ENCODE measurements at regions not wholly inside any gene's neighbourhood (a gene's known extent, or its start where the extent isn't known, plus 50 kb on each side); places are given as distances from the start of the nearest gene placed in this dataset.

- DNase-seq = peak in 1 of 3 donors; percentile 7
- H3K27ac Mint-ChIP-seq = no peak overlapping the region
- no peak overlapping the region for H2AFZ ChIP-seq (ENCODE audit: insufficient read depth, low read depth, low read length, poor library complexity, severe bottlenecking)
These were observed 754.8 kb downstream of the RAB28 start for GRCh38 chr4:12729384-12729783.

GRCh38 chr4:12724510-12724909, 759.6 kb downstream of the RAB28 start:
- peaks cover 0 to 9% (median 4%) of the 10 kb centered on the region in 3 donors for H3K27me3 Mint-ChIP-seq (ENCODE audit: low read depth in 3 of 3)
- no peaks in the 10 kb centered on the region for H3K36me3 ChIP-seq (replicated peaks in 1 of 2; ENCODE audit: control insufficient read depth in 1 of 2, insufficient read depth in 2 of 2, low read length in 2 of 2)
- H3K27ac Mint-ChIP-seq = no peak overlapping the region
- no peak overlapping the region for H3K9ac ChIP-seq (ENCODE audit: insufficient read depth, low read length, poor library complexity, severe bottlenecking)
- no peaks in the 10 kb centered on the region for H3K27me3 ChIP-seq (ENCODE audit: control insufficient read depth in 2 of 2, insufficient read depth in 2 of 2, low read length in 2 of 2)
- no peak overlapping the region for H3K27ac ChIP-seq (ENCODE audit: low read depth in 1 of 2, low read length in 2 of 2)
- intact Hi-C loops (cut with micrococcal nuclease) = no loop called here
- H3K4me1 Mint-ChIP-seq = no peaks in the 10 kb centered on the region
- no peak for DNase-seq
- TF ChIP-seq, protein P1, sequence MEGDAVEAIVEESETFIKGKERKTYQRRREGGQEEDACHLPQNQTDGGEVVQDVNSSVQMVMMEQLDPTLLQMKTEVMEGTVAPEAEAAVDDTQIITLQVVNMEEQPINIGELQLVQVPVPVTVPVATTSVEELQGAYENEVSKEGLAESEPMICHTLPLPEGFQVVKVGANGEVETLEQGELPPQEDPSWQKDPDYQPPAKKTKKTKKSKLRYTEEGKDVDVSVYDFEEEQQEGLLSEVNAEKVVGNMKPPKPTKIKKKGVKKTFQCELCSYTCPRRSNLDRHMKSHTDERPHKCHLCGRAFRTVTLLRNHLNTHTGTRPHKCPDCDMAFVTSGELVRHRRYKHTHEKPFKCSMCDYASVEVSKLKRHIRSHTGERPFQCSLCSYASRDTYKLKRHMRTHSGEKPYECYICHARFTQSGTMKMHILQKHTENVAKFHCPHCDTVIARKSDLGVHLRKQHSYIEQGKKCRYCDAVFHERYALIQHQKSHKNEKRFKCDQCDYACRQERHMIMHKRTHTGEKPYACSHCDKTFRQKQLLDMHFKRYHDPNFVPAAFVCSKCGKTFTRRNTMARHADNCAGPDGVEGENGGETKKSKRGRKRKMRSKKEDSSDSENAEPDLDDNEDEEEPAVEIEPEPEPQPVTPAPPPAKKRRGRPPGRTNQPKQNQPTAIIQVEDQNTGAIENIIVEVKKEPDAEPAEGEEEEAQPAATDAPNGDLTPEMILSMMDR (IDR thresholded peaks at IDR 0.05) = peak; percentile 43
- H3K79me2 ChIP-seq (ENCODE audit: insufficient read depth, low read length) = no peaks in the 10 kb centered on the region
- no peaks in the 10 kb centered on the region for H3K36me3 Mint-ChIP-seq
- H3K9me3 ChIP-seq (replicated peaks in 1 of 2; ENCODE audit: control insufficient read depth in 1 of 2, insufficient read depth in 1 of 2, low read length in 2 of 2) = no peaks in the 10 kb centered on the region
- no peaks in the 10 kb centered on the region for H3K4me1 ChIP-seq (ENCODE audit: control insufficient read depth in 1 of 2, insufficient read depth in 2 of 2, low read length in 2 of 2)
- 0% methylated on average over 1 of the region's 5 CpGs for WGBS (ENCODE audit: insufficient coverage)
- H3K9me3 Mint-ChIP-seq = no peaks in the 10 kb centered on the region
- no peak overlapping the region for H3K4me3 ChIP-seq (replicated peaks in 1 of 3; ENCODE audit: low read depth in 2 of 3, low read length in 3 of 3)
- H2AFZ ChIP-seq (ENCODE audit: insufficient read depth, low read depth, low read length, poor library complexity, severe bottlenecking) = no peak overlapping the region
- no peaks in the 10 kb centered on the region for H4K20me1 ChIP-seq (ENCODE audit: insufficient read depth, low read length)
- no peak overlapping the region for H3K4me2 ChIP-seq (replicated peaks; ENCODE audit: extremely low read depth, low read length, poor library complexity, severe bottlenecking)
- no peak overlapping the region for H3K4me3 Mint-ChIP-seq

More at GRCh38 chr4:12729384-12729783, 754.8 kb downstream of the RAB28 start:
- no peaks in the 10 kb centered on the region for H3K9me3 ChIP-seq (replicated peaks in 1 of 2; ENCODE audit: control insufficient read depth in 1 of 2, insufficient read depth in 1 of 2, low read length in 2 of 2)
- H3K4me1 Mint-ChIP-seq = no peaks in the 10 kb centered on the region
- H3K36me3 Mint-ChIP-seq = no peaks in the 10 kb centered on the region
- WGBS (ENCODE audit: insufficient coverage) = no CpG with 5 or more reads among the region's 1 CpG
- no peak overlapping the region for H3K4me3 Mint-ChIP-seq
- H3K4me3 ChIP-seq (replicated peaks in 1 of 3; ENCODE audit: low read depth in 2 of 3, low read length in 3 of 3) = no peak overlapping the region
- peaks cover 1 to 5% (median 4%) of the 10 kb centered on the region in 3 donors for H3K27me3 Mint-ChIP-seq (ENCODE audit: low read depth in 3 of 3)
- no peaks in the 10 kb centered on the region for H3K36me3 ChIP-seq (replicated peaks in 1 of 2; ENCODE audit: control insufficient read depth in 1 of 2, insufficient read depth in 2 of 2, low read length in 2 of 2)
- H3K4me2 ChIP-seq (replicated peaks; ENCODE audit: extremely low read depth, low read length, poor library complexity, severe bottlenecking) = no peak overlapping the region
- H3K27ac ChIP-seq (ENCODE audit: low read depth in 1 of 2, low read length in 2 of 2) = no peak overlapping the region
- H3K27me3 ChIP-seq (ENCODE audit: control insufficient read depth in 2 of 2, insufficient read depth in 2 of 2, low read length in 2 of 2) = no peaks in the 10 kb centered on the region
- TF ChIP-seq, protein P1 (IDR thresholded peaks at IDR 0.05) = peak; percentile 62
- no peaks in the 10 kb centered on the region for H3K79me2 ChIP-seq (ENCODE audit: insufficient read depth, low read length)
- H3K9ac ChIP-seq (ENCODE audit: insufficient read depth, low read length, poor library complexity, severe bottlenecking) = no peak overlapping the region
- H4K20me1 ChIP-seq (ENCODE audit: insufficient read depth, low read length) = no peaks in the 10 kb centered on the region
- no peaks in the 10 kb centered on the region for H3K9me3 Mint-ChIP-seq
- intact Hi-C loops (cut with micrococcal nuclease) = loop anchor here (2.0 to 5.0 kb wide), 2 partner anchors 818 to 819 kb away; no protein-coding TSS in a partner anchor
- no peaks in the 10 kb centered on the region for H3K4me1 ChIP-seq (ENCODE audit: control insufficient read depth in 1 of 2, insufficient read depth in 2 of 2, low read length in 2 of 2)
